HG03159 (cell line): ENCODE measurements at regions not wholly inside any gene's neighbourhood (a gene's known extent, or its start where the extent isn't known, plus 50 kb on each side); places are given as distances from the start of the nearest gene placed in this dataset.

Source experiments
- ATAC-seq: cut with Tn5 transposase; IDR thresholded peaks from one replicate; pipeline ENCODE4 v1.9.1; 2021; ENCODE audit warnings: mild to moderate bottlenecking, moderate library complexity; ENCODE audit not compliant: unreplicated experiment

DNA sequence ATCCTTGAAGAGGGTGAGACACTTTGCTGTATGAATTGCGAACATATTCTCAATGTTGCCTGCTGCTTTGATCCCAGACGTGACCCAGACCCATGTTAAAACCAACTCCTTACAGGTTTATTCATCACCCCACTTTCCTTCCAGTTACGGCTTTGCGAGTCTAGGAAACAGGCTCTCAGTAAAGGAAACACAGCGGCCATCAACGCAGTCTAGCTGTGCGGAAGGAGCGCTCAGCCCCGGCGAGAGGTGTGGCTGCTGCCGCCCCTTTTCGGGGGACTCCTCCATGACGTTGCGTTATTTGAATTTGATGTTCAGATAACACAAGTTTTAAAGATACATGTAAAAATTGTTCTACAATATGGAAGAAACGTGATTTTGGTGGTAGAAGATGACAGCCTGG lies 206.4 kb upstream of the FAT1 start:
- no peak for ATAC-seq

GRCh38 chr4:186931519-186931918 lies 207.9 kb upstream of the FAT1 start:
- no peak for ATAC-seq

- no peak for ATAC-seq
Observed at GRCh38 chr4:186932196-186932595, 208.5 kb upstream of the FAT1 start.

- no peak for ATAC-seq
Observed at GRCh38 chr4:186932631-186933187, 209.1 kb upstream of the FAT1 start.

GRCh38 chr4:186934244-186934643 lies 210.6 kb upstream of the FAT1 start:
- ATAC-seq: no peak

GRCh38 chr4:186934841-186935443 lies 211.3 kb upstream of the FAT1 start:
- no peak for ATAC-seq

GRCh38 chr4:186935901-186936300 lies 212.2 kb upstream of the FAT1 start:
- ATAC-seq: no peak

DNA sequence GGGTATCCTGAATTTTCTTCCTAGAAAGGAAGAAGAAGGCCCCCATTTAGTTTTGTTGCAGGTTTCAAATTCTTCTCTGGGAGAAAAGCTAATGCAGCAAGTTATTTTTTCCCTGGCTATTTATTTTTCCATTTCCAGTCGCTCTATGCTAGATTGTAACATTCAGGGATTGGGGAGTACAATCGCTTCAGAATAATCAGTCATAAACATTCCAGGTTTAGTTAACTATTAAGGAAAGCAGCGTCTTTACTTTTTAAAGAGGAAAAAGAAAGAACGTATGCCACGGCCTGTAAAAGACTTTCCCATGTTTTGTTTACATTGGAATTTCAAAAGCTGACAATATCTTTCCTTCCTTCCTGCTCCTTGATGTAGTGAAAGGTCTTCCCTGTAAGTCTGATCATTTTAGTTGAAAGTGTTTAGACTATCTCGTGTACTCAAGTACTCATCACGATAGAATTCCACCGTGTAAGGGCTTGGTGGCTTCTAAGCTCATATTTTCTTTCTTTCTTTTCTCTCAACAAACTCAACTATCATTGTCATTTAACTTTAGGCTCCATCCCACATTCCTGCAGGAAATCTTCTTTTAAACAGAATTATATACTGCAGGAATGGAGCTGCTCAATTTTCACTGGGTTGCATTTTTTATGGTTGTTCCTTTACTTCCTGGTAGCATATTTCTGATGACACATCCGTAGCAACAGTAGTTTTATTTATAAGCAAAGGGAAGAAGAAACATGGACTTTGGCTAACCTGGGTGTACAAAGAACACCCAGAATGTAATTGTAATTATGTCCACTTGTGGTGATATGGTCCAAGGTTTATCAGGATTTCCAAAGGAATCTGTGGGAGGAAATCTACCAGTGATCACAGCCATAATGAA lies 213.1 kb upstream of the FAT1 start:
- no peak for ATAC-seq

- ATAC-seq: no peak
Observed at GRCh38 chr4:186939226-186939625, 215.6 kb upstream of the FAT1 start.

DNA sequence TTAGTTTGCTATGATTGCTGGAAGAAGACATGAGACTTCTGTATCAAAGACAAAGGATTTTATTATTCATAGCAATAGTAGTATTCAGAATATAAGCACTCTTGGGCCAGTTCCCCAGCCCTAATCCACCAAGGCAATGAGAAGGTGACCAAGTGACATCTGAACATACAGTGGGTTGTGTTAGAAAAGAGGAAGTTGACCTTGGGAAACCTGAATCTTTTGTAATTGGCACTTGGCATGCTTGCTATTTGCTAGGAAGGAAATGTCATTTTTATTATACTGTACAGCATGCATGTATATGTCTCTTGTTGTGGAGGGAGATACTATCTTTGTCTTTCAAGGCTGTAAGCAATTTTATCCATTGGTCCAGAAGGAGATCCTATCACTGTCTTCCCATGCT lies 216.1 kb upstream of the FAT1 start:
- no peak for ATAC-seq

- no peak for ATAC-seq
Observed at GRCh38 chr4:186940476-186940875, 216.8 kb upstream of the FAT1 start.

GRCh38 chr4:186942758-186943377 lies 219.2 kb upstream of the FAT1 start:
- no peak for ATAC-seq

- ATAC-seq: no peak
Observed at GRCh38 chr4:186943411-186943810, 219.8 kb upstream of the FAT1 start.

- ATAC-seq: no peak
Observed at GRCh38 chr4:186946136-186946535, 222.5 kb upstream of the FAT1 start.

DNA sequence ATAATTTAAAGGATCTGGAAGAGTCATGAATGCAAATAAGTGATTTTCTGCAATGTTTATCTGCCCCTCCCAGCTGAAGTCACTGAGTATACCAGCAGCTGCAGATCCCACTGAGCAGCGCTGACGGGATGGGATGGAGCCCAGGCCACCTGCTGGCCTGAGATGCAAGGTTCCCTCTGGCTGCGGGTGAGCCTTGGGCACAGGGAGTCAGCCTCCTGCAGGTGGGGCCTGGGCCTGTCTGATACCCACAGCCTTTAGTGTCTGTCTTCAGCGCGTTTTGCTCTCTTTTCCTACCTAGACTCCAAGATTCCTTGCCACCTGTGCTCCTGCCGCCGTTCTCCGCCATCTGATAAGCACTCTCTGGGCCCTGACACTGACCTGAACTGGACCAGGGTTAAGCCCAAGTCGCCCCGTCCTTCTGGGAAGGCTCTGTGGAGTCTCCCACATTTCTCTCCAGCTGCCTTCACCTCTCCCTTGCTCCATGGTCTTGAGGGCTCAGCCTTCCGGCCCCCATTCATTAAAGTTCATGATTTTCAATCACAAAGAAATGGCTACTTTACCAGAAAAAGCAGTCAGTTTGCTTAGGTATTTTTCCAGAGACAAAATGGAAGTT lies 223.1 kb upstream of the FAT1 start:
- ATAC-seq: no peak

GRCh38 chr4:186948361-186949242 lies 224.9 kb upstream of the FAT1 start:
- no peak for ATAC-seq

DNA sequence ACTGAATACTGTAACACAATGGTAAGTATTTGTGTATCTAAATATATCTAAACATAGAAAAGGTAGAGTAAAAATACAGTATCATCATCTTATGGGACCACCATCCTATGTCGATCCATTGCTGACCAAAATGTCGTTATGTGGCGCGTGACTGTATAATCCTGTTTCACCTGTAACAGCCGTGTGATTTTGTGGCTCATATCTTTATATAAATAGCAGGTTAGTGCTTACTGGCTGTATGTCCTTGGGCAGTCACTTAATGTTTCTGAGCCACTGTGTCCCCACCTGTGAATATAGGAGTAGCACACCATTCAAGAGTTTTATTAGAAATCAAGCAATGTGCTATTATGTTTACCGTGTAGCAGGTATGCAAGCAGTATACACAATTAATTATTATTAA lies 226.2 kb upstream of the FAT1 start:
- no peak for ATAC-seq

DNA sequence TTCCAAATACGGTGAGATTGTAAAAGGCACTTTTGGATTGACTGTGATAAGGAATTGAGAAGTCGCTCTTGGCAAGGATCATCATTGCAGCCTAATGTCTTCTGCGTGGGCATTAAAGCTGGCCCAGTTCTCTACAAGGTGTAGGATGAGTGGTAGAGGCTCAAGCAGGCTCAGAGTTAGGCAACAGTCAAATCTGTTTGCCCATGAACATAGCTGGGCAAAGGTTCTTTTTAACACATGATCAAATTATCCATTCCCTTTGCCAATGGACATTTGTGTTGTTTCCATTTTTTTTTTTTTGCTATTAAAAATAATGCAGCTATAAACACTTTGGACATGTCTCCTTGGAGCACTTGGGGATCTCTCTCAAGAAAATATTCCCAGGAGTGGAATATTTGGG lies 229.1 kb upstream of the FAT1 start:
- no peak for ATAC-seq

DNA sequence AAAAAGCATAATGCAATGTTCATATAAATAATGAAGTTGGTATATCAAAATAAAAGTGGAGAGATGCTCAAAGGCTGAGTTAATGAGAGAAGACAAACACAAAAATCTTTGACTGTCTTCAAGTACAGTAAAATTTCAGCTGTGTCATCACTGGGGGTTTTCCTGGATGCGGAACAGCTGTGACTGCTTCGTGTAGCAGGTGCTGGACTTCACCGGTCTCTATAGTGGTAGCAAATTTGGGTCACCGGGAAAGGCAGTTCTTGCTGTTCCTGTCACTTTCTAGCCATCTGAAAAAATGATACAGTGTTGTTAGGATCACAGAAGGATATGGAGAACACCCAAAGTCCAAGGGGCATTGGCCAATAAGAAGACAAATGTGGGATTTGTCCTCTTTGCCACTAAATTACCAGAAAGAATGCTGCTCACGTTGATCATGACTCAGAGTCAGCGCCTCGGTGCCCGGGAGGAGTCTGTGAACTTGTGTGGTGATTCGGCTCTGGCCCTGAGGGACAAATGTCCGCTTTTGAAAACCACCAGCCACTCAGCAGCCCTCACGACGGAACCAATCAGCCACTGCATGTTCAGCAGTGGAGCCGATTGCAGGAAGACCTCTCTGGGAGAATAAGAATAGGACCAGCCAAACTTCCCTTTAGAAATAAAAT lies 230.1 kb upstream of the FAT1 start:
- no peak for ATAC-seq

DNA sequence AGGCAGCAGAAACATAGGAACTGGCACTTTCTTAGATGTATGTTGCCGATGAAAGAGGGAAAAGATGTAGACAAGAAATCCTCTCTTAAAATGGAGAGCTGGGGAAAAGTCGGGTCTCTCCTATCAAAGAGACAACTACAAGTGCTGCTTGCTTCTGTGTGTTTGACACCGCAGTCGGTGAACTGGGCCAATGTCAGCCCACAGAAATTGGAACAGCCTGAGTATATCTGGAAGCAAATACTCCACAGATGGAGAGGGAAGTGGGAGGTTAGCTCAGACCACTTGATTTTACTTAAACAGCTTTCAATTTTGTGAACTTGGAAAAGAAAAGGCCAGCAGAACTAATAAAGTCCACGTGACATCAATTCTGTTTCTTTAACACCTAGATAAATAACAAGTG lies 230.9 kb upstream of the FAT1 start:
- no peak for ATAC-seq
